ENCODE measurements at regions not wholly inside any gene's neighbourhood (a gene's known extent, or its start where the extent isn't known, plus 50 kb on each side); places are given as distances from the start of the nearest gene placed in this dataset.
A peak's percentile ranks its signal among the peaks of the same experiment; 100 is the strongest.
"Not testable (repeated sequence)": the region's sequence is repeated elsewhere in the genome, so short reads cannot be mapped to it uniquely, and the experiment has no call there.

GRCh38 chr9:105118636-105119035 lies 125.8 kb upstream of the SLC44A1 start:
- Mint-ChIP-seq H3K27me3 (peaks cover 4% of the 10 kb centered on the region), H3K36me3 (no peaks in the 10 kb centered on the region), H3K4me3 (no peak overlapping the region), H3K9me3 (no peaks in the 10 kb centered on the region), H3K4me1 (peaks cover 21% of the 10 kb centered on the region), H3K27ac (no peak overlapping the region)
- no peak for DNase-seq (ENCODE audit: low spot score in 2 of 2)
- no peak for ATAC-seq (ENCODE audit: low read depth)

DNA sequence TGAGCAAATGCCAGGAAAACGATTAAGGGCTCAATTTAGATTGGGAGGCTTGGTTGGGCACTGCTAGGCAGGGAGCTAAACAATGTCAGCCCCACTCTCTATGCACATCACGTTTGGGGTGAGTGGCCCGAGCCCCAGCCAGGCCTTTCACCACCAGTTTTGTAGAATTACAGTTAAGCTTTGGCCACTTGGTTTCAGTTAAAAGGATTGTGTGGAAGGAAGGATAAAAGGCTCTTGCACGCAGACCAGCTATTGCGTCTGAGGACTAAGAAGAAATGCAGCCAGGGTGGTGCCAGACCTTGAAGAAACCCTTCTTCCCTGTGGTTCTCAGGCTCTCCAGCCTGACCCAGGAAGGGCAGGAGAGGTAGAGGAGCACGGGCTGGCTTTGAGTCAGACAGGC lies 125.3 kb upstream of the SLC44A1 start:
- H3K4me1 Mint-ChIP-seq = peaks cover 16% of the 10 kb centered on the region
- H3K4me3 Mint-ChIP-seq = no peak overlapping the region
- H3K36me3 Mint-ChIP-seq = no peaks in the 10 kb centered on the region
- no peaks in the 10 kb centered on the region for H3K9me3 Mint-ChIP-seq
- DNase-seq (ENCODE audit: low spot score in 2 of 2) (no peak), ATAC-seq (ENCODE audit: low read depth) (no peak)
- no peak overlapping the region for H3K27ac Mint-ChIP-seq
- H3K27me3 Mint-ChIP-seq = peaks cover 4% of the 10 kb centered on the region

- H3K36me3 Mint-ChIP-seq = no peaks in the 10 kb centered on the region
- H3K27me3 Mint-ChIP-seq = peaks cover 4% of the 10 kb centered on the region
- DNase-seq (ENCODE audit: low spot score in 2 of 2) = no peak
- H3K9me3 Mint-ChIP-seq = no peaks in the 10 kb centered on the region
- H3K4me1 Mint-ChIP-seq = peaks cover 1% of the 10 kb centered on the region
- ATAC-seq (ENCODE audit: low read depth) = no peak
- no peak overlapping the region for H3K27ac Mint-ChIP-seq
- no peak overlapping the region for H3K4me3 Mint-ChIP-seq
Observed at GRCh38 chr9:105121861-105122430, 122.5 kb upstream of the SLC44A1 start.

- H3K4me3 Mint-ChIP-seq; H3K27me3 Mint-ChIP-seq; H3K27ac Mint-ChIP-seq; H3K9me3 Mint-ChIP-seq; DNase-seq (ENCODE audit: low spot score in 2 of 2); ATAC-seq (ENCODE audit: low read depth); H3K36me3 Mint-ChIP-seq: not testable (repeated sequence)
- H3K4me1 Mint-ChIP-seq = peaks cover 14% of the 10 kb centered on the region
Observed at GRCh38 chr9:105124598-105124997, 119.9 kb upstream of the SLC44A1 start.

GRCh38 chr9:105126226-105126625 lies 118.2 kb upstream of the SLC44A1 start:
- Mint-ChIP-seq H3K4me1 (peaks cover 16% of the 10 kb centered on the region), H3K36me3 (no peaks in the 10 kb centered on the region), H3K9me3 (no peaks in the 10 kb centered on the region), H3K27me3 (no peaks in the 10 kb centered on the region), H3K27ac (no peak overlapping the region), H3K4me3 (no peak overlapping the region)
- ATAC-seq (ENCODE audit: low read depth) (no peak), DNase-seq (ENCODE audit: low spot score in 2 of 2) (no peak)

DNA sequence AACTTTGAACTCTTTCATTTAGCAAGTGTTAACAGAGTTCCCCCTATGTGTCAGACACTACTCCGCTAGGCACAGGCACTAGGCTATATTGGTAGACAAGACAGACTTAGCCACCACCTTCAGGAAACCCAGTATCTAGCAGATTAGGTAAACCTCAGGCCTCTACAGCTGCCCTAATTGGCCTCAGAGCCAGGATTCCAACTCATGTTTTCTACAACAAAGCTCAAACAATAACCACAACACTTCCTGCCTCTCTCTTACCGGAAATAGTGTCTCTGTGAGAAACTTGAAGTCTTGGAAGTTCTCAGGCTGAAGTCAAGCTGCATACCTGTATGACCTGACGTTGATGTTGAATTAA lies 116.6 kb upstream of the SLC44A1 start:
- Mint-ChIP-seq H3K36me3 (no peaks in the 10 kb centered on the region), H3K27ac (no peak overlapping the region), H3K4me3 (no peak overlapping the region), H3K27me3 (no peaks in the 10 kb centered on the region), H3K4me1 (peaks cover 16% of the 10 kb centered on the region), H3K9me3 (no peaks in the 10 kb centered on the region)
- peak in 1 of 2 donors; percentile 10 for DNase-seq (ENCODE audit: low spot score in 2 of 2)
- ATAC-seq (ENCODE audit: low read depth) = peak; percentile 64

DNA sequence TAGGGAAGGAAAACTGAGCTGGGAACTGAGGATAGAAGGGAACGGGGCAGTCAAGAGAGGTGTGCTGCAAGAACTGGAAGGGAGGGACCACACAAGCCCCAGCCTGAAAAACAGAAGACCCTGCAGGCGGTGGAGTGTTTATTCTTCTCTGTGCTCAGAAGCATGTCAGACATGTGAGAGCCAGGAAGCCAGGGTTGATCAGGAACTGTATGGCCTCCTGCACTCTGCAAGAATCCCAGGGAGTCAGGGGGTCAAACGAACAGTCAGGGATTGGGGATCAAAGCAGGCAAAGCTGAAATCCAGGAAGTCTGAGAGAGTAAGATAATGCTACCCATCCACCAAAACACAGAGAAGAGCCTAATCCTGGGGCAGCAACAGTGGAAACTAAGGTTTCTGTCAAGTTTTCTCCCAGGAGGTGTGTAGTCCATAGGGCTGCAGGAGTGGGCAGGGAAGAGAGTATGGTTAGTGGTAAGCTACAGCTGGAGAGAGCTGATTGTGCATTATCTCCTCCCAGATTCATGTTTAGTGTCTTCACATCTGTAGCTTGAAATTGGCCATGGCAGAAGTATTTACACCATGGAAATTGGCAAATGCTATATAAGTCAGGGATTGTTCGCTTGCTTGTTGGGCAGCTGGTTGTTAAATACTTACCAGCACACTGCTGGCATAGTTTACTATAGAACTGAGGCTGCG lies 115.4 kb upstream of the SLC44A1 start:
- H3K36me3 Mint-ChIP-seq = no peaks in the 10 kb centered on the region
- H3K27ac Mint-ChIP-seq = no peak overlapping the region
- H3K27me3 Mint-ChIP-seq = no peaks in the 10 kb centered on the region
- H3K4me1 Mint-ChIP-seq = peaks cover 16% of the 10 kb centered on the region
- H3K4me3 Mint-ChIP-seq = no peak overlapping the region
- no peaks in the 10 kb centered on the region for H3K9me3 Mint-ChIP-seq
- DNase-seq (ENCODE audit: low spot score in 2 of 2) = no peak
- ATAC-seq (ENCODE audit: low read depth) = no peak

DNA sequence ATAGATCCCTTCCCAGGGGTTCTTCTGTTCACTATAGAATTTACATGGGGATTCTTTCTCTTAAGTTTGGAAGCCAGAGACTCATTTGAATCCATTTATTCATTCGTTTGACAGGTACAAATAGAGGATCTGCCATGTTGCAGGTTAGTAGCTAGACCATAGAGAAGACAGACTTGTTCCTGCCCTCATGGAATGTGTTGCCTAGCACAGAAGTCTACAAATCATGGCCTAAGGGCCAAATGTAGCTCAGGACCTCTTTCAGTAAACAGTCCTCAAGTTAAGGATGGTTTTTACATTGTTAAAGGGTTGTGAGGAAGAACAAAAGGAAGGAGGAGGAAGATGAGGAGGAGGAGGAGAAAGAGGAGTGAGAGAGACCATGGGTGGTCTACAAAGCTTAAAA lies 114.7 kb upstream of the SLC44A1 start:
- Mint-ChIP-seq H3K9me3 (no peaks in the 10 kb centered on the region), H3K4me1 (peaks cover 16% of the 10 kb centered on the region), H3K27ac (no peak overlapping the region), H3K27me3 (no peaks in the 10 kb centered on the region), H3K36me3 (no peaks in the 10 kb centered on the region), H3K4me3 (no peak overlapping the region)
- DNase-seq (ENCODE audit: low spot score in 2 of 2) (no peak), ATAC-seq (ENCODE audit: low read depth) (no peak)

DNA sequence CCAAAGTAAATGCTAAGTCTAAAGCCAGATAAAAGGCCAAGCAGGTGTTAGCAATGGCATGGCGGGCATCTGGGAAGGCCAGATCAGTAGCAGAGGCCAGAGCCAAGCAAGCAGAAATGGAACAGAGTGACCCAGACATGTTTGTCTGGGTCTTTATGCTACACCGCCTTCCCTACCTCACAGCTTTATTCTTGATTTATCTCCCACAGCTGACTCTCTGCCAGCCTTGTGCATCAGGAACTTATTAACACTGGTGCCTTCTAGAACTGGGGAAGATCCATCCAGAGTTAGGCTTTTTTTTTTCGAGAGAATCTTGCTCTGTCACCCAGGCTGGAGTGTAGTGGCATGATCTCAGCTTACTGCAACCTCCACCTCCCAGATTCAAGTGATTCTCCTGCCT lies 112.5 kb upstream of the SLC44A1 start:
- DNase-seq (ENCODE audit: low spot score in 2 of 2) (no peak), ATAC-seq (ENCODE audit: low read depth) (no peak)
- Mint-ChIP-seq H3K4me1 (peaks cover 14% of the 10 kb centered on the region), H3K9me3 (no peaks in the 10 kb centered on the region), H3K36me3 (no peaks in the 10 kb centered on the region), H3K4me3 (no peak overlapping the region), H3K27ac (no peak overlapping the region), H3K27me3 (no peaks in the 10 kb centered on the region)

DNA sequence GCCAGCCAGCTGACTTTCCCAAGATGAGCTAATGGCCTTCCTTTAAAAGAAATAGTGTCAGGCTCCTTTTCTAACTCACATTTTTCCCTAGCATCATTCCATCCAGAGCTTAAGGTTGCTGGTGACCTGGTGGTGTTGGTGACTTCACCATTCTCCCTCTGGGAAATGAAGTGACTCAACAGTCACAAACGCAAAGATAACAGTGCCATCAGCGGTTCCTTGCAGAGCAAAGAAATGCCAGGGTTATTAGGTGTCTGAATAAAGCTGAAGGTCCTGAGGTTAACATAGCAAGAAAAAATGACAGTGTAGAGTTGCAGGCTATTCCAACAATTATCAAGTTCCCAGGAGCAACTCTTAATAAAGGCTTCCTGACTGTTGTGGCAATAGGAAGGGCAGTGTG lies 111.8 kb upstream of the SLC44A1 start:
- Mint-ChIP-seq H3K27ac (no peak overlapping the region), H3K4me3 (no peak overlapping the region), H3K4me1 (peaks cover 13% of the 10 kb centered on the region), H3K9me3 (no peaks in the 10 kb centered on the region), H3K27me3 (no peaks in the 10 kb centered on the region), H3K36me3 (no peaks in the 10 kb centered on the region)
- ATAC-seq (ENCODE audit: low read depth) = no peak
- no peak for DNase-seq (ENCODE audit: low spot score in 2 of 2)

DNA sequence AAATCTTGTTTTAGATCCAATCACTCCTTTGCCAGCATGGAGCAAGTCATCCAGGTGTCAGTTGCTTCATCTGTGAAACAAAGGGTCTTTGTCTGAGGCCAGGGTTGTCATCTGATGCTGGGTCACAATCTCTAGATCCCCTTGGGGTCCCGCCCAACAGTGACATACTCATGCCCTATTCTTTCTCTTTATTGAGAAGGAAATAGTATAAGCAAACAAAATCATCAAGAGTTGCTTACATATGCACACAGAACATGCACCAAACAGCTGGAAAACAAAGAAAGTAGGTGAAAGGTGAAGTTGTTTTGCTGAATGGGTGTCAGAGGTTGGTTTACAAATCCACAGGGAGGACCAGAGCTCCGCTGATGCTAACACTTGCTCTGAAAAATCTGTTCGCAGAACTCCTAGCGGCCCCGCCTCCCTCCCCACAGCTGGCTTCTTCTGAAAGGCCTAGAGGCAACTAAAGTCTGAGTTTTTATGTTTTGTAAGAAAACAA lies 106.1 kb upstream of the SLC44A1 start:
- Mint-ChIP-seq H3K4me3 (no peak overlapping the region), H3K36me3 (no peaks in the 10 kb centered on the region), H3K27me3 (no peaks in the 10 kb centered on the region), H3K4me1 (no peaks in the 10 kb centered on the region), H3K9me3 (no peaks in the 10 kb centered on the region), H3K27ac (no peak overlapping the region)
- no peak for DNase-seq (ENCODE audit: low spot score in 2 of 2)
- no peak for ATAC-seq (ENCODE audit: low read depth)

GRCh38 chr9:105141146-105141975 lies 103.1 kb upstream of the SLC44A1 start:
- peak; percentile 44 for ATAC-seq (ENCODE audit: low read depth)

DNA sequence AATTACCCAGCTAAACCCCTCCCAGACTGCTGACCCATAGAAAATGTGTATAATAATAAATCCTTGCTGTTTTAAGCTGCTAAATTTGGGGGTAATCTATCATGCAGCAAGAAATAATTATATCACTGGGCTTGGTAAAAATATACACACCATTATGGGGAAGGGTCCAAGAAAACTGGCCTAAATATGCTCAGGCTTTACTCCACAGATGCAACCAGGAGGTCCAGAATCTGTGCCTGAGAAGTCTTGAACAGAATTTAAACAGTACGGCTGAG lies 102.5 kb upstream of the SLC44A1 start:
- Mint-ChIP-seq H3K27ac (no peak overlapping the region), H3K36me3 (no peaks in the 10 kb centered on the region), H3K9me3 (no peaks in the 10 kb centered on the region), H3K4me3 (no peak overlapping the region), H3K27me3 (peaks cover 1% of the 10 kb centered on the region), H3K4me1 (no peaks in the 10 kb centered on the region)
- DNase-seq (ENCODE audit: low spot score in 2 of 2) = no peak
- no peak for ATAC-seq (ENCODE audit: low read depth)

More at GRCh38 chr9:105141146-105141975, 103.1 kb upstream of the SLC44A1 start:
- no peaks in the 10 kb centered on the region for H3K4me1 Mint-ChIP-seq
- no peaks in the 10 kb centered on the region for H3K9me3 Mint-ChIP-seq
- no peak for DNase-seq (ENCODE audit: low spot score in 2 of 2)
- peaks cover 1% of the 10 kb centered on the region for H3K27me3 Mint-ChIP-seq
- H3K4me3 Mint-ChIP-seq = no peak overlapping the region
- no peaks in the 10 kb centered on the region for H3K36me3 Mint-ChIP-seq
- no peak overlapping the region for H3K27ac Mint-ChIP-seq

GRCh38 chr9:105142406-105143135 lies 101.9 kb upstream of the SLC44A1 start:
- ATAC-seq (ENCODE audit: low read depth) (no peak), DNase-seq (ENCODE audit: low spot score in 2 of 2) (no peak)
- Mint-ChIP-seq H3K4me3 (no peak overlapping the region), H3K27me3 (peaks cover 1% of the 10 kb centered on the region), H3K9me3 (no peaks in the 10 kb centered on the region), H3K36me3 (no peaks in the 10 kb centered on the region), H3K27ac (no peak overlapping the region), H3K4me1 (no peaks in the 10 kb centered on the region)
